ENCODE measurements at regions not wholly inside any gene's neighbourhood (a gene's known extent, or its start where the extent isn't known, plus 50 kb on each side); places are given as distances from the start of the nearest gene placed in this dataset.

- Histone ChIP-seq H3K27ac (ENCODE audit: low read depth, low read length, poor library complexity, severe bottlenecking) (no peak overlapping the region), H3K9me2 (ENCODE audit: insufficient read depth, low read length) (no peaks in the 10 kb centered on the region), H3K9me3 (ENCODE audit: low read length) (no peaks in the 10 kb centered on the region), H3K4me3 (ENCODE audit: low read depth, low read length, poor library complexity, severe bottlenecking) (no peak overlapping the region), H4K20me1 (ENCODE audit: insufficient read depth, low read length) (no peaks in the 10 kb centered on the region), H3K79me2 (ENCODE audit: insufficient read depth, low read depth, low read length) (no peaks in the 10 kb centered on the region), H3K4me2 (ENCODE audit: low read length) (no peak overlapping the region), H2AFZ (ENCODE audit: low read length) (no peak overlapping the region), H3K4me1 (ENCODE audit: insufficient read depth, low read length, poor library complexity, severe bottlenecking) (no peaks in the 10 kb centered on the region), H3K36me3 (ENCODE audit: insufficient read depth, low read length) (no peaks in the 10 kb centered on the region)
- TF ChIP-seq EZH2phosphoT487 (IDR thresholded peaks at IDR 0.05; ENCODE audit: borderline replicate concordance, low read depth, low read length): no peak
- no peak for TF ChIP-seq CTCF (conservative IDR thresholded peaks at IDR 0.05; ENCODE audit: low read length)
- no TSS peak for BruUV-seq (replicated peaks)
- CTCF ChIA-PET (ENCODE audit: unreplicated experiment): no interaction called here
- DNase-seq (ENCODE audit: low spot score): no peak
- intact Hi-C loops (cut with micrococcal nuclease; ENCODE audit: unreplicated experiment): no loop called here
- POLR2A ChIA-PET: interaction anchor here (0.6 kb wide), 1 partner anchor 442 kb away, joined by 3 read pairs; no protein-coding TSS in a partner anchor
Observed at GRCh38 chr10:23676296-23676695, 237.4 kb downstream of the OTUD1 start.

- H2AFZ ChIP-seq (ENCODE audit: low read length): no peak overlapping the region
- H3K27ac ChIP-seq (ENCODE audit: low read depth, low read length, poor library complexity, severe bottlenecking): no peak overlapping the region
- H3K9me2 ChIP-seq (ENCODE audit: insufficient read depth, low read length): no peaks in the 10 kb centered on the region
- H3K4me2 ChIP-seq (ENCODE audit: low read length): no peak overlapping the region
- H4K20me1 ChIP-seq (ENCODE audit: insufficient read depth, low read length): no peaks in the 10 kb centered on the region
- no peak for TF ChIP-seq EZH2phosphoT487 (IDR thresholded peaks at IDR 0.05; ENCODE audit: borderline replicate concordance, low read depth, low read length)
- no peak for TF ChIP-seq CTCF (conservative IDR thresholded peaks at IDR 0.05; ENCODE audit: low read length)
- CTCF ChIA-PET (ENCODE audit: unreplicated experiment): no interaction called here
- intact Hi-C loops (cut with micrococcal nuclease; ENCODE audit: unreplicated experiment): no loop called here
- BruUV-seq (replicated peaks): no TSS peak
- no peak overlapping the region for H3K4me3 ChIP-seq (ENCODE audit: low read depth, low read length, poor library complexity, severe bottlenecking)
- no peaks in the 10 kb centered on the region for H3K9me3 ChIP-seq (ENCODE audit: low read length)
- H3K36me3 ChIP-seq (ENCODE audit: insufficient read depth, low read length): no peaks in the 10 kb centered on the region
- no peaks in the 10 kb centered on the region for H3K79me2 ChIP-seq (ENCODE audit: insufficient read depth, low read depth, low read length)
- no peaks in the 10 kb centered on the region for H3K4me1 ChIP-seq (ENCODE audit: insufficient read depth, low read length, poor library complexity, severe bottlenecking)
- POLR2A ChIA-PET: interaction anchor here (0.6 kb wide), 1 partner anchor 1964 kb away, joined by 3 read pairs; no protein-coding TSS in a partner anchor
- DNase-seq (ENCODE audit: low spot score): no peak
Observed at GRCh38 chr10:23686722-23687121, 247.8 kb downstream of the OTUD1 start.

GRCh38 chr10:23692736-23693135 is 253.9 kb downstream of the OTUD1 start:
- Histone ChIP-seq H2AFZ (ENCODE audit: low read length) (no peak overlapping the region), H3K9me3 (ENCODE audit: low read length) (no peaks in the 10 kb centered on the region), H3K4me3 (ENCODE audit: low read depth, low read length, poor library complexity, severe bottlenecking) (no peak overlapping the region), H3K9me2 (ENCODE audit: insufficient read depth, low read length) (no peaks in the 10 kb centered on the region), H3K79me2 (ENCODE audit: insufficient read depth, low read depth, low read length) (no peaks in the 10 kb centered on the region), H3K36me3 (ENCODE audit: insufficient read depth, low read length) (no peaks in the 10 kb centered on the region), H4K20me1 (ENCODE audit: insufficient read depth, low read length) (no peaks in the 10 kb centered on the region), H3K4me1 (ENCODE audit: insufficient read depth, low read length, poor library complexity, severe bottlenecking) (no peaks in the 10 kb centered on the region), H3K27ac (ENCODE audit: low read depth, low read length, poor library complexity, severe bottlenecking) (no peak overlapping the region), H3K4me2 (ENCODE audit: low read length) (no peak overlapping the region)
- CTCF ChIA-PET (ENCODE audit: unreplicated experiment): no interaction called here
- no TSS peak for BruUV-seq (replicated peaks)
- TF ChIP-seq EZH2phosphoT487 (IDR thresholded peaks at IDR 0.05; ENCODE audit: borderline replicate concordance, low read depth, low read length): no peak
- TF ChIP-seq CTCF (conservative IDR thresholded peaks at IDR 0.05; ENCODE audit: low read length): no peak
- POLR2A ChIA-PET: no interaction called here
- intact Hi-C loops (cut with micrococcal nuclease; ENCODE audit: unreplicated experiment): no loop called here
- no peak for DNase-seq (ENCODE audit: low spot score)

Data from OCI-LY7 (cell line).